GM12878 (cell line): ENCODE measurements at regions not wholly inside any gene's neighbourhood (a gene's known extent, or its start where the extent isn't known, plus 50 kb on each side); places are given as distances from the start of the nearest gene placed in this dataset.

Experiments used
- ATAC-seq: fragments of 200-7000 bp; cut with Tn5 transposase; 3 replicates; pipeline ENCODE4 v1.9.1; 2020; ENCODE audit warnings: mild to moderate bottlenecking, moderate library complexity
- BruUV-seq: library from RNA; stranded (reverse); fragments of 400-500 nt; replicated peaks from 2 replicates; lab custom pipeline; 2021; lab: Mats Ljungman, UMichigan
- CTCF ChIA-PET: fragments of 300-600 bp; sonication (Branson Sonifier 250); formaldehyde crosslinking; extraction: SDS; loops from one replicate; lab custom pipeline; 2021; ENCODE audit warnings: inconsistent platforms; lab: Yijun Ruan, JAX
- POLR2A ChIA-PET: fragments of 350-600 bp; formaldehyde crosslinking; extraction: SDS; loops from one replicate; lab custom pipeline; 2021; ENCODE audit warnings: inconsistent platforms; lab: Charles Lee
- RAD21 ChIA-PET: fragments of 300-600 bp; sonication (Branson Sonifier 250); formaldehyde crosslinking; loops from one replicate; lab custom pipeline; 2023; ENCODE audit warnings: antibody characterized with exemption; ENCODE audit not compliant: unreplicated experiment; lab: Charles Lee
- SMC1A ChIA-PET: fragments of 300-600 bp; sonication (Branson Sonifier 250); formaldehyde crosslinking; loops from one replicate; lab custom pipeline; 2023; ENCODE audit not compliant: unreplicated experiment, uncharacterized antibody; lab: Charles Lee
- DNase-seq: peaks from one replicate; pipeline ENCODE4 v3.0.0-alpha.2; 2011; ENCODE audit warnings: low read depth, low spot score
- FAIRE-seq: peaks from 3 replicates; lab custom pipeline; 2011; peaks lifted over from hg19 to GRCh38; lab: Jason Lieb, UNC
- H2AFZ ChIP-seq: 2 replicates; pipeline ENCODE4 v1.6.0; 2011; ENCODE audit warnings: low read depth, low read length, control low read depth; ENCODE audit not compliant: control insufficient read depth
- H3K27ac ChIP-seq: 2 replicates; pipeline ENCODE4 v1.5.1; 2011; ENCODE audit warnings: control low read depth; ENCODE audit not compliant: control insufficient read depth, insufficient read depth
- H3K27me3 ChIP-seq, 2 experiments: replicated peaks in 1 of 2; 2 replicates each; pipeline versions ENCODE4 v1.6.0 to v1.6.1; 2011; ENCODE audit warnings: low read length in 1 of 2; ENCODE audit not compliant: control insufficient read depth in 2 of 2, insufficient read depth in 2 of 2
- H3K36me3 ChIP-seq, 2 experiments: 2 replicates each; pipeline ENCODE4 v1.5.1; 2011; ENCODE audit warnings: low read length in 1 of 2; ENCODE audit not compliant: control insufficient read depth in 2 of 2, insufficient read depth in 2 of 2
- H3K4me1 ChIP-seq: 2 replicates; pipeline ENCODE4 v1.6.1; 2011; ENCODE audit warnings: mild to moderate bottlenecking, low read length, moderate library complexity, mixed read lengths; ENCODE audit not compliant: control insufficient read depth, insufficient read depth
- H3K4me2 ChIP-seq: 2 replicates; pipeline ENCODE4 v1.6.0; 2011; ENCODE audit warnings: control low read depth; ENCODE audit not compliant: control insufficient read depth, insufficient read depth
- H3K4me3 ChIP-seq: fragments of 200-600 bp; sonication (generic); 2 replicates; pipeline ENCODE4 v1.5.1; 2016
- H3K79me2 ChIP-seq: 2 replicates; pipeline ENCODE4 v1.6.0; 2011; ENCODE audit warnings: low read length; ENCODE audit not compliant: control insufficient read depth, insufficient read depth
- H3K9ac ChIP-seq: 2 replicates; pipeline ENCODE4 v1.8.0; 2011; ENCODE audit warnings: low read length, control low read depth, mixed read lengths; ENCODE audit not compliant: control insufficient read depth, insufficient read depth
- H3K9me3 ChIP-seq: replicated peaks from 3 replicates; pipeline ENCODE4 v1.5.1; 2011; ENCODE audit warnings: mild to moderate bottlenecking, low read length; ENCODE audit not compliant: control insufficient read depth, insufficient read depth
- H4K20me1 ChIP-seq: 2 replicates; pipeline ENCODE4 v1.6.0; 2011; ENCODE audit not compliant: control insufficient read depth, insufficient read depth
- CEBPB ChIP-seq, 2 experiments: fragments of 150-350 bp in 1 of 2; IDR thresholded peaks; 2 replicates each; pipeline ENCODE4 v1.6.1; 2012 to 2014; ENCODE audit warnings: low read depth in 2 of 2, low read length in 2 of 2, borderline replicate concordance in 1 of 2, inconsistent platforms in 1 of 2
- CREB1 ChIP-seq: IDR thresholded peaks from 2 replicates; pipeline ENCODE4 v1.6.1; 2012; ENCODE audit warnings: low read depth, mild to moderate bottlenecking, inconsistent platforms
- EED ChIP-seq: sonication (generic); IDR thresholded peaks from 2 replicates; pipeline ENCODE4 v1.6.1; 2016; ENCODE audit warnings: antibody characterized with exemption, low read depth
- EP300 ChIP-seq, 2 experiments: fragments of 150-350 bp in 1 of 2; IDR thresholded peaks; 2 replicates each; pipeline ENCODE4 v1.6.1; 2011 to 2012; ENCODE audit warnings: low read depth in 2 of 2, low read length in 2 of 2, borderline replicate concordance in 1 of 2, improper control_type of control experiment in 1 of 2, inconsistent platforms in 1 of 2; ENCODE audit not compliant: control insufficient read depth in 1 of 2
- IRF4 ChIP-seq: IDR thresholded peaks from 2 replicates; pipeline ENCODE4 v1.6.1; 2011; ENCODE audit warnings: low read depth, low read length
- LARP7 ChIP-seq: fragments of 450-650 bp; IDR thresholded peaks from 2 replicates; pipeline ENCODE4 v1.6.1; 2017; ENCODE audit warnings: mild to moderate bottlenecking
- MYC ChIP-seq: IDR thresholded peaks from 2 replicates; pipeline ENCODE4 v1.6.1; 2011; ENCODE audit warnings: mild to moderate bottlenecking, low read length, moderate library complexity, inconsistent platforms; ENCODE audit not compliant: insufficient read depth, insufficient replicate concordance, insufficient read length, severe bottlenecking
- RB1 ChIP-seq: fragments of 450-650 bp; formaldehyde crosslinking; IDR thresholded peaks from 2 replicates; pipeline ENCODE4 v1.6.1; 2017; ENCODE audit warnings: mild to moderate bottlenecking, borderline replicate concordance
- SIN3A ChIP-seq: IDR thresholded peaks from 2 replicates; pipeline ENCODE4 v1.6.1; 2012; ENCODE audit warnings: low read depth, low read length, improper control_type of control experiment
- SMAD5 ChIP-seq: IDR thresholded peaks from 2 replicates; pipeline ENCODE4 v1.6.1; 2016; ENCODE audit warnings: antibody characterized with exemption, low read depth
- TARDBP ChIP-seq: IDR thresholded peaks from 2 replicates; pipeline ENCODE4 v1.6.1; 2016; ENCODE audit warnings: borderline replicate concordance
- ZNF384 ChIP-seq: IDR thresholded peaks from 2 replicates; pipeline ENCODE4 v1.6.1; 2012; ENCODE audit warnings: low read depth, mild to moderate bottlenecking, low read length, improper control_type of control experiment, borderline replicate concordance
- WGBS: methylation state at CpG from one replicate; pipeline ENCODE4 v1.1.6; 2016; ENCODE audit warnings: low lambda C conversion rate; ENCODE audit not compliant: insufficient replicate concordance, insufficient coverage; ENCODE audit errors: missing lambda C conversion rate; 5-methylcytosine and 5-hydroxymethylcytosine counted together
- in situ Hi-C: fragments of 300-500 bp; cut with MboI; formaldehyde crosslinking; loops from 9 replicates; pipeline ENCODE4 v1.14.3; 2018; ENCODE audit warnings: mixed read lengths
- intact Hi-C: fragments of 100-400 bp; cut with micrococcal nuclease; formaldehyde crosslinking; loops from one replicate; pipeline ENCODE4 v1.14.2; 2022; ENCODE audit not compliant: unreplicated experiment
- TF ChIP-seq, protein P1 (sequence below): fragments of 450-650 bp; conservative IDR thresholded peaks from 2 replicates; pipeline ENCODE4 v1.6.1; 2017; ENCODE audit warnings: mild to moderate bottlenecking, moderate library complexity
- TF ChIP-seq, protein P2 (sequence below): fragments of 450-650 bp; IDR thresholded peaks from 2 replicates; pipeline ENCODE4 v1.6.1; 2017; ENCODE audit warnings: mild to moderate bottlenecking, moderate library complexity

DNA sequence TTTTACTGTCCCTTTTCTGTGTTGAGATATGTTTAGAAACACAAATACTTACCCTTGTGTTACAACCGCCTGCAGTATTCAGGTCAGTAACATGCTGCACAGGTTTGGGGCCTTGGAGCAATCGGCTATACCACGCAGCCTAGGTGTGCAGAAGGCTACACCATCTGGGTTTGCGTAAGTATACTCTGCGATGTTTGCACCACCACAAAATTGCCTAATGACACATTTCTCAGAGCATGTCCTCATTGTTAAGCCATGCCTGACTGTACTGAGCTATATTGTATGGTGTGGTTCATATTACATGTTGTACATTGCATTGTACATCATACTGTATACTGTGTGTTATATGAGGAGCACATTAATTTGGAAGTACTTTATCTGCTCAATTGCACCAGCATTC lies 247.4 kb downstream of the RHOU start (continued):
- TF ChIP-seq SMAD5 (no peak), TARDBP (no peak), CREB1 (no peak), LARP7 (no peak)
- TF ChIP-seq, all 136 proteins: peak for 0

DNA sequence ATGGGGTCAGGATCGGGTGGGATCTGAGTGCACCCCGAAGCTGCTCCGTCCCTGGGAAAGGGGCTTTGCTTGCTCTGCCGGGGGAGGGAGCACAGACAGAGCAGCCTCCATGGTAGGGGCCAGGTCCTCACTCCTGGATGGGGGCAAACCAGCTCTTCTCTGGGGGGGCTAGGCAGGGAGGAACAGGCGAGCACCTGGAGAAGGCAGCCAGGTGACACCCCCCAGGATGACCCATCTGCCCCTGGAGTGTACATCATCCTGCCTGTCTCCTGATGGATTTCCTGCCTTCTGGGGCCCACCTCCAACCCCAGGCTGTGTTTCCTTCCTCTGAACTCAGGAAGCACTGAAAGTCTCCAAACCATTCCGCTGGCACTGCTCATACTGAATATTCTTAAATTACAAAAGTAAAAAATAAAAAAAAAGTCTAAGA lies 248.0 kb downstream of the RHOU start:
- no peak overlapping the region for H3K4me3 ChIP-seq
- no TSS peak for BruUV-seq
- 22% methylated on average over 5 of the region's 6 CpGs for WGBS
- no peaks in the 10 kb centered on the region for H3K4me1 ChIP-seq
- intact Hi-C loops, result no loop called here
- SMC1A ChIA-PET, result no interaction called here
- FAIRE-seq, result no peak
- no peaks in the 10 kb centered on the region for H3K36me3 ChIP-seq
- H3K27ac ChIP-seq, result no peak overlapping the region
- CTCF ChIA-PET, result no interaction called here
- in situ Hi-C loops, result no loop called here
- no peaks in the 10 kb centered on the region for H3K79me2 ChIP-seq
- RAD21 ChIA-PET, result no interaction called here
- no peak for ATAC-seq
- no peak overlapping the region for H3K9ac ChIP-seq
- no peak overlapping the region for H3K4me2 ChIP-seq
- POLR2A ChIA-PET, result no interaction called here
- H4K20me1 ChIP-seq, result no peaks in the 10 kb centered on the region
- H2AFZ ChIP-seq, result no peak overlapping the region
- H3K9me3 ChIP-seq, result no peaks in the 10 kb centered on the region
- H3K27me3 ChIP-seq, result peaks cover 0 to 7% of the 10 kb centered on the region in 2 experiments; a peak in 3 of 4 replicates
- DNase-seq, result no peak
- TF ChIP-seq, protein P1, sequence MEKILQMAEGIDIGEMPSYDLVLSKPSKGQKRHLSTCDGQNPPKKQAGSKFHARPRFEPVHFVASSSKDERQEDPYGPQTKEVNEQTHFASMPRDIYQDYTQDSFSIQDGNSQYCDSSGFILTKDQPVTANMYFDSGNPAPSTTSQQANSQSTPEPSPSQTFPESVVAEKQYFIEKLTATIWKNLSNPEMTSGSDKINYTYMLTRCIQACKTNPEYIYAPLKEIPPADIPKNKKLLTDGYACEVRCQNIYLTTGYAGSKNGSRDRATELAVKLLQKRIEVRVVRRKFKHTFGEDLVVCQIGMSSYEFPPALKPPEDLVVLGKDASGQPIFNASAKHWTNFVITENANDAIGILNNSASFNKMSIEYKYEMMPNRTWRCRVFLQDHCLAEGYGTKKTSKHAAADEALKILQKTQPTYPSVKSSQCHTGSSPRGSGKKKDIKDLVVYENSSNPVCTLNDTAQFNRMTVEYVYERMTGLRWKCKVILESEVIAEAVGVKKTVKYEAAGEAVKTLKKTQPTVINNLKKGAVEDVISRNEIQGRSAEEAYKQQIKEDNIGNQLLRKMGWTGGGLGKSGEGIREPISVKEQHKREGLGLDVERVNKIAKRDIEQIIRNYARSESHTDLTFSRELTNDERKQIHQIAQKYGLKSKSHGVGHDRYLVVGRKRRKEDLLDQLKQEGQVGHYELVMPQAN, result no peak
- TF ChIP-seq IRF4 (no peak), MYC (no peak), RB1 (no peak), CEBPB (IDR thresholded peaks at IDR 0.05; ENCODE audit: borderline replicate concordance in 1 of 2, low read depth in 2 of 2, low read length in 2 of 2) (no peak), EED (no peak), SIN3A (no peak), EP300 (IDR thresholded peaks at IDR 0.05; ENCODE audit: borderline replicate concordance in 1 of 2, control insufficient read depth in 1 of 2, low read depth in 2 of 2, low read length in 2 of 2) (no peak), ZNF384 (no peak)
- TF ChIP-seq, protein P2, sequence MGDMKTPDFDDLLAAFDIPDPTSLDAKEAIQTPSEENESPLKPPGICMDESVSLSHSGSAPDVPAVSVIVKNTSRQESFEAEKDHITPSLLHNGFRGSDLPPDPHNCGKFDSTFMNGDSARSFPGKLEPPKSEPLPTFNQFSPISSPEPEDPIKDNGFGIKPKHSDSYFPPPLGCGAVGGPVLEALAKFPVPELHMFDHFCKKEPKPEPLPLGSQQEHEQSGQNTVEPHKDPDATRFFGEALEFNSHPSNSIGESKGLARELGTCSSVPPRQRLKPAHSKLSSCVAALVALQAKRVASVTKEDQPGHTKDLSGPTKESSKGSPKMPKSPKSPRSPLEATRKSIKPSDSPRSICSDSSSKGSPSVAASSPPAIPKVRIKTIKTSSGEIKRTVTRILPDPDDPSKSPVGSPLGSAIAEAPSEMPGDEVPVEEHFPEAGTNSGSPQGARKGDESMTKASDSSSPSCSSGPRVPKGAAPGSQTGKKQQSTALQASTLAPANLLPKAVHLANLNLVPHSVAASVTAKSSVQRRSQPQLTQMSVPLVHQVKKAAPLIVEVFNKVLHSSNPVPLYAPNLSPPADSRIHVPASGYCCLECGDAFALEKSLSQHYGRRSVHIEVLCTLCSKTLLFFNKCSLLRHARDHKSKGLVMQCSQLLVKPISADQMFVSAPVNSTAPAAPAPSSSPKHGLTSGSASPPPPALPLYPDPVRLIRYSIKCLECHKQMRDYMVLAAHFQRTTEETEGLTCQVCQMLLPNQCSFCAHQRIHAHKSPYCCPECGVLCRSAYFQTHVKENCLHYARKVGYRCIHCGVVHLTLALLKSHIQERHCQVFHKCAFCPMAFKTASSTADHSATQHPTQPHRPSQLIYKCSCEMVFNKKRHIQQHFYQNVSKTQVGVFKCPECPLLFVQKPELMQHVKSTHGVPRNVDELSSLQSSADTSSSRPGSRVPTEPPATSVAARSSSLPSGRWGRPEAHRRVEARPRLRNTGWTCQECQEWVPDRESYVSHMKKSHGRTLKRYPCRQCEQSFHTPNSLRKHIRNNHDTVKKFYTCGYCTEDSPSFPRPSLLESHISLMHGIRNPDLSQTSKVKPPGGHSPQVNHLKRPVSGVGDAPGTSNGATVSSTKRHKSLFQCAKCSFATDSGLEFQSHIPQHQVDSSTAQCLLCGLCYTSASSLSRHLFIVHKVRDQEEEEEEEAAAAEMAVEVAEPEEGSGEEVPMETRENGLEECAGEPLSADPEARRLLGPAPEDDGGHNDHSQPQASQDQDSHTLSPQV, result no peak
